ENCODE measurements at regions not wholly inside any gene's neighbourhood (a gene's known extent, or its start where the extent isn't known, plus 50 kb on each side); places are given as distances from the start of the nearest gene placed in this dataset.

- no peak for TF ChIP-seq POLR2A (IDR thresholded peaks at IDR 0.05)
- TF ChIP-seq, protein P1, sequence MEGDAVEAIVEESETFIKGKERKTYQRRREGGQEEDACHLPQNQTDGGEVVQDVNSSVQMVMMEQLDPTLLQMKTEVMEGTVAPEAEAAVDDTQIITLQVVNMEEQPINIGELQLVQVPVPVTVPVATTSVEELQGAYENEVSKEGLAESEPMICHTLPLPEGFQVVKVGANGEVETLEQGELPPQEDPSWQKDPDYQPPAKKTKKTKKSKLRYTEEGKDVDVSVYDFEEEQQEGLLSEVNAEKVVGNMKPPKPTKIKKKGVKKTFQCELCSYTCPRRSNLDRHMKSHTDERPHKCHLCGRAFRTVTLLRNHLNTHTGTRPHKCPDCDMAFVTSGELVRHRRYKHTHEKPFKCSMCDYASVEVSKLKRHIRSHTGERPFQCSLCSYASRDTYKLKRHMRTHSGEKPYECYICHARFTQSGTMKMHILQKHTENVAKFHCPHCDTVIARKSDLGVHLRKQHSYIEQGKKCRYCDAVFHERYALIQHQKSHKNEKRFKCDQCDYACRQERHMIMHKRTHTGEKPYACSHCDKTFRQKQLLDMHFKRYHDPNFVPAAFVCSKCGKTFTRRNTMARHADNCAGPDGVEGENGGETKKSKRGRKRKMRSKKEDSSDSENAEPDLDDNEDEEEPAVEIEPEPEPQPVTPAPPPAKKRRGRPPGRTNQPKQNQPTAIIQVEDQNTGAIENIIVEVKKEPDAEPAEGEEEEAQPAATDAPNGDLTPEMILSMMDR (IDR thresholded peaks at IDR 0.05), result no peak
These were observed 223.9 kb upstream of the POM121L12 start for GRCh38 chr7:52811537-52811936.

Data from testis (tissue), 2 donors.